Right cardiac atrium (tissue), 5 donors: ENCODE measurements at regions not wholly inside any gene's neighbourhood (a gene's known extent, or its start where the extent isn't known, plus 50 kb on each side); places are given as distances from the start of the nearest gene placed in this dataset.
"Not testable (repeated sequence)": the region's sequence is repeated elsewhere in the genome, so short reads cannot be mapped to it uniquely, and the experiment has no call there.

Source experiments
- ATAC-seq, 2 donors: fragments of 200-7000 bp; cut with Tn5 transposase; one replicate each; pipeline versions ENCODE4 v1.8.0 to v1.9.1; 2020; ENCODE audit warnings: moderate library complexity in 2 of 2, mild to moderate bottlenecking in 1 of 2
- DNase-seq, 3 donors: peaks; one replicate each; pipeline ENCODE4 v3.0.0-alpha.2; 2020
- H3K27ac ChIP-seq: one replicate; pipeline ENCODE4 v1.5.1; 2013; ENCODE audit warnings: mild to moderate bottlenecking, low read length, control low read depth, moderate library complexity
- H3K27me3 ChIP-seq: one replicate; pipeline ENCODE4 v1.6.1; 2013; ENCODE audit not compliant: control insufficient read depth, insufficient read depth
- H3K4me1 ChIP-seq: one replicate; pipeline ENCODE4 v1.6.1; 2013; ENCODE audit warnings: low read length; ENCODE audit not compliant: control insufficient read depth, insufficient read depth
- H3K4me3 ChIP-seq: one replicate; pipeline ENCODE4 v1.5.1; 2013; ENCODE audit warnings: low read length, control low read depth
- H3K9me3 ChIP-seq: one replicate; pipeline ENCODE4 v1.6.1; 2013; ENCODE audit warnings: low read length; ENCODE audit not compliant: control insufficient read depth
- WGBS: extraction: QIAGEN DNeasy Blood & Tissue Kit; methylation state at CpG from one replicate; pipeline ENCODE4 v1.1.7; 2013; 5-methylcytosine and 5-hydroxymethylcytosine counted together
- intact Hi-C, 4 donors: fragments of 100-400 bp; cut with DNase I; formaldehyde crosslinking; loops; one replicate each; pipeline versions ENCODE4 v1.11.0 to v1.14.0; 2022 to 2023
- donor health status: healthy with polysubstance abuse.
- donor health status: DM: no; HTN: yes; CAD: no.
- donor health status: DM: no; HTN: no; CAD: no.
- donor health status: DM: no; HTN: yes; CAD: no; lungs with severe emphysema.
- donor health status: DM: yes; HTN: yes; CAD: no.

GRCh38 chr20:19918965-19919329, 98.2 kb upstream of the NAA20 start:
- no peaks in the 10 kb centered on the region for H3K27me3 ChIP-seq
- H3K4me1 ChIP-seq = peaks cover 17% of the 10 kb centered on the region
- ATAC-seq (no peak), DNase-seq (no peak)
- 52% methylated on average over 5 of the region's 5 CpGs for WGBS
- intact Hi-C loops = no loop called here
- H3K9me3 ChIP-seq = no peaks in the 10 kb centered on the region
- no peak overlapping the region for H3K4me3 ChIP-seq
- H3K27ac ChIP-seq = no peak overlapping the region

DNA sequence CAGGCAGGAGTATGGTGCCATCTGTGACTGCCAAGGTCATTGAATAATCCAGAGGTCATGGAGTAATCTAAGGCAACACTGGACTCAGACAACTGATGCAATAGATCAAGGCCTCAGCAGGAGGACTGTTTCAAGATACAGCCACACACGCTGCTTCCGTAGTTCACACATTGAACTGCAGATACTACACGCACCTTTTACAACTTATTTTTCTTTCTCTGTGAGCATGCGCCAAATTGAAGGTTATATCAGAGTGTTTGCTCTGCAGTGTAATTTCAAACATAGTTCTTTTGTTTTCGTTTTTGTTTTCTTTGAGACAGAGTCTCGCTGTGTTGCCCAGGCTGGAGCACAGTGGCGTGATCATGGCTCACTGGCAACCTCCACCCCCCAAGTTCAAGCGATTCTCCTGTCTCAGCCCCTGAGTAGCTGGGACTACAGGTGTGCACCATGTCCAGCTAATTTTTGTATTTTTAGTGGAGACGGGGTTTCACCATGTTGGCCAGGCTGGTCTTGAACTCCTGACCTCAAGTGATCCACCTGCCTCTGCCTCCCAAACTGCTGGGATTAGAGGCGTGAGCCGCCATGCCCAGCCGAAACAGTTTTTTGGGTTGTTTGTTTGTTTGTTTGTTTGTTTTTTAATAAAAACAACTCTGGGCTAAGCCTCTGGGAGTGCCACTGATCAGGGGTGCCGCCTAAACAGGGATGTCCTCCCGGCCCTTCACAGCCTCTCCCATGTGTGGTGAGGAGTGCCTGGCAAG, 96.6 kb upstream of the NAA20 start:
- intact Hi-C loops = no loop called here
- Histone ChIP-seq H3K27ac (no peak overlapping the region), H3K27me3 (no peaks in the 10 kb centered on the region), H3K4me1 (peaks cover 9% of the 10 kb centered on the region), H3K9me3 (no peaks in the 10 kb centered on the region), H3K4me3 (no peak overlapping the region)
- ATAC-seq (no peak), DNase-seq (no peak)
- 90% methylated on average over 14 of the region's 14 CpGs for WGBS

- Histone ChIP-seq H3K27me3 (no peaks in the 10 kb centered on the region), H3K4me1 (peaks cover 9% of the 10 kb centered on the region), H3K27ac (no peak overlapping the region), H3K4me3 (no peak overlapping the region), H3K9me3 (no peaks in the 10 kb centered on the region)
- DNase-seq (peak in 1 of 3 donors; percentile 72), ATAC-seq (peak; percentile 83 to 90)
- intact Hi-C loops = no loop called here
- WGBS = 36% methylated on average over 14 of the region's 14 CpGs
Observed at GRCh38 chr20:19921284-19921793, 95.8 kb upstream of the NAA20 start.

DNA sequence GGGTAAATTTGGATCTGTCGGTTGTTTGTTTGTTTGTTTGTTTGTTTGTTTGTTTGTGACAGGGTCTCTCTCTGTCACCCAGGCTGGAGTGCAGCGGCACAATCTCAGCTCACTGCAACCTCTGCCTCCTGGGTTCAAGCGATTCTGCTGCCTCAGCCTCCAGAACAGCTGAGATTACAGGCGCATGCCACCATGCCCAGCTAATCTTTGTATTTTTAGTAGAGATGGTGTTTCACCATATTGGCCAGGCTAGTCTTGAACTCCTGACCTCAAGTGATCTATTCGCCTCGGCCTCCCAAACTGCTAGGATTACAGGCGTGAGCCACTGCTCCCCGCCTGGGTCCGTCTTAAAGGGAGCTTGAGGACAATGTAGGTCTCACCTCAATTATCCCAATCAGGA, 95.3 kb upstream of the NAA20 start:
- H3K4me1 ChIP-seq, H3K4me3 ChIP-seq, ATAC-seq, DNase-seq, H3K27ac ChIP-seq, H3K27me3 ChIP-seq, intact Hi-C loops, H3K9me3 ChIP-seq: not testable (repeated sequence)
- WGBS = 66% methylated on average over 9 of the region's 9 CpGs

DNA sequence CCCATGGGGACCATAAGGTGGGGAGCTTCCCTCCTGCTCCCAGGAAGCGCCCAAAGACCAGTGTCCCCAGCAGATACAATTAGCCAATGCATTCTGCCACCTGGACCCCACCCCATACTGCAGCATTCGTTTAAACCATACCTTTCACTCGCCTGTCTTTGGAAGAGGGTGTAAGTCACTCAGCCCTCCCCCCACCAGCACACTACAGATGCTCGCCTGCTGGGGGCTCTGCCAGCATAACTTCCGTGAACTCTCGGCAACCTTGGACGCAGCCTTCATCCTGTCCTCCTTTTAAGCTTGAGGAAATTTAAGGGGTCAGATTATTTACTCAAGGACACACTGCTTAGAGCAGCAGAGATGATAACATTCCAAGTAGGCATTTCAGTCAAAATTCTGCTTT, 94.4 kb upstream of the NAA20 start:
- DNase-seq (peak in 1 of 3 donors; percentile 70), ATAC-seq (peak; percentile 16 to 47)
- intact Hi-C loops = no loop called here
- no peaks in the 10 kb centered on the region for H3K9me3 ChIP-seq
- H3K4me3 ChIP-seq = no peak overlapping the region
- WGBS = 59% methylated on average over 7 of the region's 7 CpGs
- no peaks in the 10 kb centered on the region for H3K27me3 ChIP-seq
- peak overlapping the region; percentile 23 for H3K27ac ChIP-seq
- H3K4me1 ChIP-seq = peaks cover 9% of the 10 kb centered on the region

DNA sequence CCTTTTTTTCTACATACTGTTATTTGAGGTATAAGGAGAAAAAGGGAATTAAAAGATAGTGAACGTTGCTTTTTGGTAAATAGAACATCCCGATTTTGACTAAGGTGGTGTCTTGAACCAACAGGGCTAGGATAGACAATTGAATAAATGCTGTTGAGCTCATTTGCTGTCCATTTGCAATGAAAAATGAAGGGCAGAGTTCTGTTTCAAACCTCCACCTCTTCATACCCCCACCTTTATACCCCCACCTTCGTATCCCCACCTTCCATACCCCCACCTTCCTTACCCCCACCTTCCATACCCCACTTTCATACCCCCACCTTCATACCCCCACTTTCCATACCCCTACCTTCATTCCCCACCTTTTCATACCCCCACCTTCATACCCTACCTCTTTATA, 93.4 kb upstream of the NAA20 start:
- Histone ChIP-seq H3K27ac (no peak overlapping the region), H3K27me3 (no peaks in the 10 kb centered on the region), H3K4me3 (no peak overlapping the region), H3K9me3 (no peaks in the 10 kb centered on the region), H3K4me1 (peaks cover 8% of the 10 kb centered on the region)
- DNase-seq = no peak
- ATAC-seq = no peak
- 59% methylated on average over 3 of the region's 3 CpGs for WGBS
- intact Hi-C loops = no loop called here

DNA sequence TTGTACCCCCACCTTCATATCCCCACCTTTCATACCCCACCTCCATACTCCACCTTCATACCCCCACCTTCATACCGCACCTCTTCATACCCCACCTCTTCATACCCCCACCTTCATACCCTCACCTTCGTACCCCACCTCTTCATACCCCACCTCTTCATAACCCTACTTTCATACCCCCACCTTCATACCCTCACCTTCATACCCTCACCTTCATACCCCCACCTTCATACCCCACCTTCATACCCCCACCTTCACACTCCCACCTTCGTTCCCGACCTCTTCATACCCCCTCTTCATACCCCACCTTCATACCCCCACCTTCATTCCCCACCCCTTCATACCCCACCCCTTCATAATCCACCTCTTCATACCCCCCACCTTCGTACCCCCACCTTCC, 92.9 kb upstream of the NAA20 start:
- intact Hi-C loops = no loop called here
- WGBS = 69% methylated on average over 5 of the region's 5 CpGs
- no peak for DNase-seq
- no peak for ATAC-seq
- Histone ChIP-seq H3K27ac (no peak overlapping the region), H3K4me3 (no peak overlapping the region), H3K27me3 (no peaks in the 10 kb centered on the region), H3K4me1 (peaks cover 12% of the 10 kb centered on the region), H3K9me3 (no peaks in the 10 kb centered on the region)

DNA sequence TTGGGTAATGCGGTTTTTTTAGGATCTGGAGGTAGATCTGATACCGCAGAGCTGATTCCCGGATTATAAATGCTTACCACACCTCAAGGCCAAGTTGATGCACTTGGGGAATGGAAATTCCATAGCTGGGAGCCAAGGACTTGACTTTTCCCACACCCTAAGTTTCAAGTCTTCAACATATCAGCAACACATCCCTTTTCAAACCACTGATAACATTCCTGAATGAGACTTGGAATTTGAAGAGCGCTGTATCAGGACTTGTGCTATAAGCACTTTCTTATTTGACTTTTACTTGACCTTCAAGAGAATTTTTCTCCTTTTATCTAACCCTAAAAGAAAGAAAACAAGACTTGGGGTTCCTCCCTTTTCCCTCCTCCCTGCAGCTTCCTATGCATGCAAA, 90.6 kb upstream of the NAA20 start:
- Histone ChIP-seq H3K9me3 (no peaks in the 10 kb centered on the region), H3K4me3 (no peak overlapping the region), H3K27me3 (no peaks in the 10 kb centered on the region), H3K4me1 (peaks cover 14% of the 10 kb centered on the region), H3K27ac (no peak overlapping the region)
- DNase-seq (no peak), ATAC-seq (peak; percentile 34 to 77)
- WGBS = 32% methylated on average over 4 of the region's 4 CpGs
- intact Hi-C loops = no loop called here

DNA sequence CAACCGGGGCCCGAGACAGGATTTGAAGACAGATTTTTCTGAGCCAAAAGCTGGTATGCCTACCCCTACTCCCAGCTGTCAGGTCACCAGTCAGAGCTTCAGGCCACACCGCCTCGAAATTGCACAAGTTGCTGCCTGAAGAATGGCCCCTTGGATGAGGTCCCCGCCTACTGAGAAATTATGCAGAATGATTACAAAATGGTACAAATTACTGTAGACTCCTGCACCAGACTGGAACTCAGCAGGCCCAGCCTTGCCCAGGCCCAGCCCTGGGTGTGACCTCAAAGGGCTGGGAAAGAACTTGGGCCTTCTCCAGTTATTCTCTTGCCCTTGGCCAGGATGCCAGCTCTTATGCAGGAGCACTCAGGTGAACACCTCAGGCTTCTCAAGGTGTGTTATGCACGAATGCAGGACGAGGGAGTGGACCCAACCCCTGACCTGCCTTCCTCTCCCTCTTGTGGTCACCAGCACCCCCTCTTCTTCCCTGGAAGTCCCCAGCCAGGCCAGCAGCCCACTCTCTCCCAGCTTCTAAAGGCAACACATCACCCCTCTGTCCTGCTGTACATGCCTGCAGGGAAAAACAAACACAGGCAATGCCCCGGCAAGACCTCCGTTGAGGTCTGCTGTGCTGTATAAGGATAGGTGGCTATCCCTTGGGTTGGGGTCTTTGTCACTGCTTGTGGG, 88.7 kb upstream of the NAA20 start:
- peak in 1 of 3 donors; percentile 43 for DNase-seq
- no peaks in the 10 kb centered on the region for H3K27me3 ChIP-seq
- H3K9me3 ChIP-seq = no peaks in the 10 kb centered on the region
- H3K4me3 ChIP-seq = no peak overlapping the region
- ATAC-seq = no peak
- WGBS = 89% methylated on average over 9 of the region's 9 CpGs
- intact Hi-C loops = no loop called here
- H3K27ac ChIP-seq = no peak overlapping the region
- peaks cover 14% of the 10 kb centered on the region for H3K4me1 ChIP-seq

DNA sequence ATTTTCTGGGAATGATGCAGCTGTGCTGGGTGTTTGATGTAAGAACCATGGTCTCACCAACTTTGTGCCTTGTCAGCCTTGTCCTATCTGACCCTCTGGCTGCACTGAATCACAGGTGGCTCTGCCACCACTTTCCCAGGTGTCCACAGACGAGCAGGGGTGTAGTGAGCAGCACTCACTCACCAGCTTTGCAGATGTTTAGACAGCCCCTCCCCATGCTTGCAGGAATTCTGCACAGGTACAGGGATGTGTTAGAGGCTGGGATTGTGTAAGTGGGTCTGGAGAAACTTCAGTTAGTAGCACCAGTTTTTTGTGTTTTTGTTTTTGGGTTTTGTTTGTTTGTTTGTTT, 88.2 kb upstream of the NAA20 start:
- DNase-seq (no peak), ATAC-seq (no peak)
- intact Hi-C loops = no loop called here
- 87% methylated on average over 1 of the region's 1 CpG for WGBS
- Histone ChIP-seq H3K27ac (no peak overlapping the region), H3K9me3 (no peaks in the 10 kb centered on the region), H3K4me1 (peaks cover 14% of the 10 kb centered on the region), H3K4me3 (no peak overlapping the region), H3K27me3 (no peaks in the 10 kb centered on the region)

- H3K4me1 ChIP-seq = peaks cover 14% of the 10 kb centered on the region
- H3K9me3 ChIP-seq = no peaks in the 10 kb centered on the region
- no peaks in the 10 kb centered on the region for H3K27me3 ChIP-seq
- ATAC-seq (no peak), DNase-seq (peak; percentile 47 to 76 (median 68))
- WGBS = 63% methylated on average over 7 of the region's 7 CpGs
- H3K27ac ChIP-seq = peak overlapping the region; percentile 42
- intact Hi-C loops = loop anchor here in 1 of 4 donors (10.0 kb wide), 1 partner anchor 65 kb away; no protein-coding TSS in a partner anchor
- H3K4me3 ChIP-seq = no peak overlapping the region
Observed at GRCh38 chr20:19929481-19930145, 87.5 kb upstream of the NAA20 start.
